SJSA1 (cell line): ENCODE measurements at regions not wholly inside any gene's neighbourhood (a gene's known extent, or its start where the extent isn't known, plus 50 kb on each side); places are given as distances from the start of the nearest gene placed in this dataset.
"Not testable (repeated sequence)": the region's sequence is repeated elsewhere in the genome, so short reads cannot be mapped to it uniquely, and the experiment has no call there.

Experiments used
- DNase-seq, 2 experiments: peaks; one replicate each; pipeline ENCODE4 v3.0.0-alpha.2; 2015 to 2020; ENCODE audit warnings: low spot score in 2 of 2, low read depth in 1 of 2
- H3K27ac ChIP-seq: fragments of 250-450 bp; sonication (Bioruptor Pico); 2 replicates; pipeline ENCODE4 v1.5.1; 2020; ENCODE audit warnings: mild to moderate bottlenecking, moderate library complexity
- H3K27me3 ChIP-seq: fragments of 250-450 bp; sonication (Bioruptor Pico); replicated peaks from 2 replicates; pipeline ENCODE4 v1.5.1; 2020; ENCODE audit warnings: mild to moderate bottlenecking, moderate library complexity
- H3K36me3 ChIP-seq: fragments of 250-450 bp; sonication (Bioruptor Pico); 2 replicates; pipeline ENCODE4 v1.5.1; 2020; ENCODE audit warnings: mild to moderate bottlenecking
- H3K4me1 ChIP-seq: fragments of 250-450 bp; sonication (Bioruptor Pico); replicated peaks from 2 replicates; pipeline ENCODE4 v1.6.1; 2021; ENCODE audit warnings: mild to moderate bottlenecking
- H3K4me3 ChIP-seq: fragments of 250-450 bp; sonication (Bioruptor Pico); 2 replicates; pipeline ENCODE4 v1.5.1; 2020; ENCODE audit warnings: mild to moderate bottlenecking
- H3K9me3 ChIP-seq: fragments of 250-450 bp; sonication (Bioruptor Pico); replicated peaks from 2 replicates; pipeline ENCODE4 v1.5.1; 2020; ENCODE audit warnings: mild to moderate bottlenecking

DNA sequence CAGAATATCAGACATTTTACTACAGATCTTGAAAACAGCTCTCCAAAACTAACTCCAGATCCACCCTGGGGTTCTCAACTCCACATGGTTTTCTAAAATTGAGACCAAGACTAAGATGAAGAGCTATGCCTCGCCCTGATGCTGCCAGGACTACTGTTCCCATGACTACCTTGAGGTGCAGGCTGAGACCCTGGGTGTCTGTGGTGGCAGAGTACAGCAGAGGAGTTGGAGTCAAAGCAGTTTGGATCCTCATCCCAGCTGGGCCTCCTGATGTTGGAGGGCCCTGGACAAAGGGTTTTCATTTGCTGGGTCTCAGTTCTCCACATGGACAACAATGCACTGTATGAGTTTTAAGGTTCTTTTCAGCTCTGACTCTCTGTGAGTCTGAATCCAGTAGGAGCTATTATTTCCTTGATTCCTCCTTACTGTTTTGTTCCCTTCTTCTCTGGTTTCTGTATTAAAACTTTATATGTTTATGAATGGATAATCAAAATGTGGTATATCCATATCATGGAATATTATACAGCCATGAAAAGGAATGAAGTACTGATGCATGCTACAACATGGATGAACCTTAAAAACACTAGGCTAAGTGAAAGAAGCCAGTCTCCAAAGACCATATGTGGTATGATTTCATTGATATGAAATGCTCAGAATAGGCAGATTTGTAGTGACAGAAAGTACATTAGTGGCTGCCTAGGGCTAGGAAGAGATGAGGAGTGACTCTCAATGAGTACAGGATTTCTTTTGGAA lies 93.0 kb downstream of the CPN2 start:
- H3K27me3 ChIP-seq, result no peaks in the 10 kb centered on the region
- H3K27ac ChIP-seq, result no peak overlapping the region
- no peak for DNase-seq
- H3K9me3 ChIP-seq, result no peaks in the 10 kb centered on the region
- no peaks in the 10 kb centered on the region for H3K4me1 ChIP-seq
- H3K36me3 ChIP-seq, result no peaks in the 10 kb centered on the region
- H3K4me3 ChIP-seq, result no peak overlapping the region

DNA sequence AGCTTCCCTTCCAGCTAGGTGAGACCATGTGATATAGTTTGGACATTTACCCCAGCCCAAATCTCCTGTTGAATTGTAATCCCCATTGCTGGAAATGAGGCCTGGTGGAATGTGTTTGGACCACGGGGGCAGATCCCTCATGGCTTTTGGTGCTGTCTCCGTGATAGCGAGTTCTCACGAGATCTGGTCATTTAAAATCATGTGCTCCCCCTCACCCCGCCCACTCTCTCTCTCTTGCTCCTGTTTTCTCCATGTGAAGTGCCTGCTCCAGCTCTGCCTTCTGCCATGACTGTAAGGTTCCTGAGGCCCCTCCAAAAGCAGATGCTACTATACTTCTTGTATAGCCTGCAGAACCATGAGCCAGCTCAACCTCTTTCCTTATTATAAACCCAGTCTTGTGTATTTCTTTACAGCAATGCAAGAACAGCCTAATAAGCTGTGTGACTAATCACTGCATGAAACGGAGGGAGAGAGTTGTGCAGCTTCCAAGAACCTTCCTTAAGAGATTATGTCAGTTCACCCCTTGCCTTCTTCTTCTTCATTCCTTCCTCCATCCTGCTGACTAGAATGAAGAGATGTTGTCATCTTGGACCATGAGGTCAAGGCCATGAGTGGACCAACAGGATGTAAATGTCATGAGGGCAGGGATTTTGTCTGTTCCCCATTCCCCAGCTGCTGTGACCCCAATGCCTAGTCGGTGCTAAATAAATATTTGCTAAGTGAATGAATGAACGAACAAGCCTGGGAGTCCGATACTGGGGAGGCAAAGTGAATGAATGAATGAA lies 91.0 kb downstream of the CPN2 start:
- Histone ChIP-seq H3K36me3 (no peaks in the 10 kb centered on the region), H3K4me3 (no peak overlapping the region), H3K27me3 (no peaks in the 10 kb centered on the region), H3K9me3 (no peaks in the 10 kb centered on the region), H3K4me1 (no peaks in the 10 kb centered on the region; the same call in 1 of the 2 replicates), H3K27ac (no peak overlapping the region)
- no peak for DNase-seq

DNA sequence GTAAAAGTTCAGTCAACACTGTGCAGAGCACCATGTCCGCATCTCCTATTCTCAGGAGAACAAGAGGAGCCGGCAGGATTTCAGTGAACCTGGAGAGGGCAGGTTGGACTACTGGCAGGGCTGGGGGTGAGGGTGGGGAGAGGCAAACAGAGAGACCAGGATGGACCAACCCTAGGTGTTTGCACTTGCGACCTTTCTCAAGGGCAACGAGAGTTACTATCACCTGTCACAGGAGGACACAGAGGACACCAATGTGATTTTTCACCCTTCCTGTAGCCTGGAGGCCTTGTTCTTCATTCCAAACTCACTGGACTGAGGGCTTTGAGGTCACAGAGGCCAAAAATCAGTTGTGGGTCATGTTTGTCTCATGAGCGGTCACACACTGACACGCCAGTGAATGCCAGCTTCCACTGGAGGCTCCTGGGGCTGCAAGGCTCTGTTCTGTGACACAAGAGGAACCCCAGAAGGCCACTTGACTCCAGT lies 89.5 kb downstream of the CPN2 start:
- H3K27ac ChIP-seq, result no peak overlapping the region
- H3K4me3 ChIP-seq, result no peak overlapping the region
- no peaks in the 10 kb centered on the region for H3K9me3 ChIP-seq
- H3K36me3 ChIP-seq, result no peaks in the 10 kb centered on the region
- no peaks in the 10 kb centered on the region for H3K27me3 ChIP-seq
- peaks cover 8% of the 10 kb centered on the region for H3K4me1 ChIP-seq
- DNase-seq, result no peak

GRCh38 chr3:194262176-194262924 lies 88.8 kb downstream of the CPN2 start:
- Histone ChIP-seq H3K27ac (no peak overlapping the region), H3K36me3 (no peaks in the 10 kb centered on the region), H3K9me3 (no peaks in the 10 kb centered on the region), H3K27me3 (no peaks in the 10 kb centered on the region), H3K4me1 (peaks cover 8% of the 10 kb centered on the region), H3K4me3 (no peak overlapping the region)
- no peak for DNase-seq

- no peak overlapping the region for H3K27ac ChIP-seq
- no peak for DNase-seq
- H3K27me3 ChIP-seq, result no peaks in the 10 kb centered on the region
- H3K4me3 ChIP-seq, result no peak overlapping the region
- H3K36me3 ChIP-seq, result no peaks in the 10 kb centered on the region
- H3K4me1 ChIP-seq, result peaks cover 8% of the 10 kb centered on the region
- no peaks in the 10 kb centered on the region for H3K9me3 ChIP-seq
These were observed 88.2 kb downstream of the CPN2 start for GRCh38 chr3:194262925-194263305.

DNA sequence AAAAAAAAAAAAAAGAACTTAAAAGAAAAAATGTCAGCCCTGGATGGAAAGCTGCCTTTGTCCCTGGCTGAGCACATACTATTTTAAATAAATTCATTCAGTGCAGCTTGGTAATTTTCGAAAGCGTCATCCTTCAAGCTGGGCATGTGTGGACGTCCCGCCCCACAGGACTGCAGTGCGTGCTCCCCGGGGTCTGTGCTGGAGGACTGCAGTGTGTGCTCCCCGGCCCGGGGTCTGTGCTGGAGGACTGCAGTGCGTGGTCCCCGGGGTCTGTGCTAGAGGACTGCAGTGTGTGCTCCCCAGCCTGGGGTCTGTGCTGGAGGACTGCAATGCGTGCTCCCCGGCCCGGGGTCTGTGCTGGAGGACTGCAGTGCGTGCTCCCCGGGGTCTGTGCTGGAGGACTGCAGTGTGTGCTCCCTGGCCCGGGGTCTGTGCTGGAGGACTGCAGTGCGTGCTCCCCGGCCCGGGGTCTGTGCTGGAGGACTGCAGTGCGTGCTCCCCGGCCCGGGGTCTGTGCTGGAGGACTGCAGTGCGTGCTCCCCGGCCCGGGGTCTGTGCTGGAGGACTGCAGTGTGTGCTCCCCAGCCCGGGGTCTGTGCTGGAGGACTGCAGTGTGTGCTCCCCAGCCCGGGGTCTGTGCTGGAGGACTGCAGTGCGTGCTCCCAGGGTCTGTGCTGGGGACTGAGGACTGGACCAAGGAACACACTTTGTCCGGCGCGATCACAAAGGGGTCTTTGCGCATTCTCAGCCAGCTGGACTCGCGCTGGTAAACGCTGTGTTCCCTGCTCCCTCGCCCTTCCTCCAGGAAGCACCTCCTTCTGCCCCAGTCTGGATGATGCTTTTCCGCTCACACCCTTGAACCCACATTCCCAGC lies 86.3 kb downstream of the CPN2 start:
- H3K4me1 ChIP-seq, H3K27me3 ChIP-seq, H3K4me3 ChIP-seq, H3K36me3 ChIP-seq, DNase-seq, H3K27ac ChIP-seq, H3K9me3 ChIP-seq: not testable (repeated sequence)

GRCh38 chr3:194265505-194265892 lies 85.6 kb downstream of the CPN2 start:
- Histone ChIP-seq H3K27ac (no peak overlapping the region), H3K9me3 (no peaks in the 10 kb centered on the region), H3K4me1 (peaks cover 8% of the 10 kb centered on the region), H3K36me3 (no peaks in the 10 kb centered on the region), H3K27me3 (no peaks in the 10 kb centered on the region), H3K4me3 (no peak overlapping the region)
- DNase-seq, result no peak

DNA sequence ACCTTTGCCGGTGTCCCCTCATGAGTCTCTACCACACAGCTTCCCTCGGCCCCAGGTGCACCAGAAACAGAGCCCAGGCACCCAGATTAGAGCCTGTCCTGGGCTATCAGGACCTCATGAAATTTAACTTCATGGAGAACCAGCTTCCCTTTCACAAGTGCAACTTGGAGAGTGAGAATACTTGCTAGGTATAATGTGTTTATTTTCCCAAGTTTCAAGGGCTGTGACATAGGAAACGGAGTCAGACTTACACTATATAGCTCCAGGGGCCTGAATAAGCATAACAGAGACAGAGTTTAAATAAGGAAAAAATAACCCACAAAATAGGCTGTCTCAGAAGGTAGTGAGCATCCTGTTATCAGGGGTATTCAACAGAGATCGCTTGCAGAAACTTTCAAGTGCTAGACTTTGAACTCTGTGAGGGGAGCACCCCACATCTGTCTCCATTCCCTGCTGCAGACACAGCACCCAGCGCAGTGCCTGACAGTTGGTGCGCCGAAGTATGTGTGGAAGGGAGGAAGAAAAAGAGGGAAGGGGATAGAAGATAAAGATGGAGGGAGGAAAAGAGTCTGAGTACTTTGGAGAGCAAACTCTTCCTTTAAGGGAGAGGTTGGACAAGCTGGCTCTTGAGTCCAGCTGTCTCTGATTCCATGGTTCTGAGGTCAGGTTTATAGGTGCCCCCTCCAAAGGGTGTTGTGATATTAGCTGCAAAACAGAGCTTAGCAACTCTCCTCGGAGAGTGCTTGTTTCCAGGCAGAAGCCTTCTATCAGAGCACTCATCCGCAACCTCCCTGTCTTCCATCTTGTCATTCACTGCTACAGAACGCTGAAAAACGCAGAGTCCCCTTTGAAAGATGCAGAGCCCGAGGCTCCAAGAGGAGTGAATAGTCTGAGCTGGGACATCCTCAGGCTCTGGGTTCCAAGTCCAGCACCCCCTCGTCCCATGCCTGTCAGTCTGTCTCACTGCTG lies 84.8 kb downstream of the CPN2 start:
- H3K4me1 ChIP-seq, result peaks cover 8% of the 10 kb centered on the region
- H3K27me3 ChIP-seq, result no peaks in the 10 kb centered on the region
- H3K36me3 ChIP-seq, result no peaks in the 10 kb centered on the region
- no peak overlapping the region for H3K4me3 ChIP-seq
- H3K27ac ChIP-seq, result no peak overlapping the region
- no peaks in the 10 kb centered on the region for H3K9me3 ChIP-seq
- no peak for DNase-seq

- Histone ChIP-seq H3K9me3 (no peaks in the 10 kb centered on the region), H3K4me1 (peaks cover 8% of the 10 kb centered on the region)
- DNase-seq, result no peak
These were observed 83.1 kb downstream of the CPN2 start for GRCh38 chr3:194267744-194268653.

DNA sequence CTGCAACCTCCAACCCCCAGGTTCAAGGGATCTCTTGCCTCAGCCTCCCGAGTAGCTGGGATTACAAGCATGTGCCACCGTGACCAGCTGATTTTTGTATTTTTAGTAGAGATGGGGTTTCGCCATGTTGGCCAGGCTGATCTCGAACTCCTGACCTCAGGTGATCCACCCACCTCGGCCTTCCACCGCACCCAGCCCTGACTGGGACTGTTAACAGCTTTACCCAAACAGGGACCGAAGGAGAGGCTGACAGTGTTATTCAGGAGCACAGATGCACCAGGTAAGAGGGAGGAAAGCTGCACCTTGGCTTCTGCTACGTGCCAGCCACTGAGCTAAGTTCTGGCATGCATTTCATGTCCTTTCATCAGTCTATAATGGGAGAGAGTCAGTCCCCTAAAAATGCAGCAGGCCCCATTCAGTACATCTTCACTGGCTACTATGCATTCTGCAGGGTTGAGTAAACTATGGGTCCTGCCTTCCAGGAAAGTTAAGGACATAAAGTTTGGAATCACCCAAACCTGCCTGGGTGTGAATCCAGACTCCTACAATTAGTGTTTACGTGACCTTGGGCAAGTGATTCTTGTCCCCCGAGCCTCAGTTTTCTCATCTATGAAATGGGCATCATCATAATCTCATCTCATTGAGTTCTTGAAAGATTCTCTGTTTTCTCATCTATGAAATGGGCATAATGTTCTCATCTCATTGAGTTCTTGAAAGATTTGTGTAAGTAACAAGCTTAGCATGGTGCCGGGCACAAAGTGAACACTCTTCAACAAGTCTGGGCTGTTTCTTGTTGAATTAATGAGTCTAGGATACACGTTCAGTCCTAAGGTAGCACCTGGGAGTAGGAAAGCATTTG lies 82.2 kb downstream of the CPN2 start:
- H3K4me1 ChIP-seq, result peaks cover 8% of the 10 kb centered on the region

More at GRCh38 chr3:194267744-194268653, 83.1 kb downstream of the CPN2 start:
- Histone ChIP-seq H3K4me3 (no peak overlapping the region), H3K27ac (no peak overlapping the region), H3K27me3 (no peaks in the 10 kb centered on the region), H3K36me3 (no peaks in the 10 kb centered on the region)

GRCh38 chr3:194269610-194270145 lies 81.5 kb downstream of the CPN2 start:
- peaks cover 8% of the 10 kb centered on the region for H3K4me1 ChIP-seq
- no peaks in the 10 kb centered on the region for H3K36me3 ChIP-seq
- no peak for DNase-seq
- H3K27ac ChIP-seq, result no peak overlapping the region
- H3K4me3 ChIP-seq, result no peak overlapping the region
- no peaks in the 10 kb centered on the region for H3K27me3 ChIP-seq
- H3K9me3 ChIP-seq, result no peaks in the 10 kb centered on the region

More for the DNA sequence above, 82.2 kb downstream of the CPN2 start:
- Histone ChIP-seq H3K27me3 (no peaks in the 10 kb centered on the region), H3K4me3 (no peak overlapping the region), H3K9me3 (no peaks in the 10 kb centered on the region), H3K36me3 (no peaks in the 10 kb centered on the region), H3K27ac (no peak overlapping the region)
- no peak for DNase-seq
